ENCODE measurements at regions not wholly inside any gene's neighbourhood (a gene's known extent, or its start where the extent isn't known, plus 50 kb on each side); places are given as distances from the start of the nearest gene placed in this dataset.

GRCh38 chr10:10479465-10479864 is 538.2 kb upstream of the CELF2 start:
- no peak for DNase-seq

- no peak for DNase-seq
Measured at GRCh38 chr10:10482613-10483012, 535.1 kb upstream of the CELF2 start.

GRCh38 chr10:10489076-10489475 is 528.6 kb upstream of the CELF2 start:
- no peak for DNase-seq

DNA sequence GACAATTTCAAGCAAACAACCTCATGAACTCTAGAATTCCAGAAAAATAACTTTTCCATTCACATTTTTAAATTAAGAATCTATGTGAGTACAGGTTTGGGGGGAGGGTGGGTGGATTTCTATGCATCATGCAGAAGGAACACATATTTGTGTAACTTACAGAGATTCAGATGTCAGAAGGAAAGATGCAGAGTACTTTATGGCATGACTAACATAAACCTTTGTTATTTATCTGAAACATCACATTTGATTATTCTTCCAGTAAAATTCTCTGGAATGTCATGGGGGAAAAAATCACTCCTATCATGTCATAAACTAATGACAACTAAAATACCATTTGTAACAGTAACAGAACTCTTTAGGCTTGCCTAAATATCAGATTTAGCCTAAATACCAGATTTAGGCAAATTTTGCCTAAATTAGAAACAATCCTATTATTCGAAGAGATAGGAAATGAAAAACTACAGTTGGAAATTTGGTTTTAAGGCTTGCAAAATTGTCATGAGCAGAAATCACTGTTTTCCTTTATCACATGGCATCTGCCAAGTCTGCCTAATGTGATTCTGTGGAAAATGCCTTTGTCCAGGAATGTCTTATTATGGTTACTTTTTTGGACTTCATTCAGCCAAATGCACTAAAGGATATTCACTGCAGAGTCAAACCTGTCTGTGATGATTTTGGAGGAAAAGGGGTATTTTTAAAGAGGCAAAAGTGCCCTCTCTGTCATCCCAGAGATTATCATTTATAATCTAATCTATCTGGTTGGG is 527.7 kb upstream of the CELF2 start:
- DNase-seq, result no peak

- no peak for DNase-seq
Measured at GRCh38 chr10:10490581-10490980, 527.1 kb upstream of the CELF2 start.

- DNase-seq, result no peak
Measured at GRCh38 chr10:10492420-10492819, 525.3 kb upstream of the CELF2 start.

- no peak for DNase-seq
Measured at GRCh38 chr10:10493833-10494232, 523.8 kb upstream of the CELF2 start.

DNA sequence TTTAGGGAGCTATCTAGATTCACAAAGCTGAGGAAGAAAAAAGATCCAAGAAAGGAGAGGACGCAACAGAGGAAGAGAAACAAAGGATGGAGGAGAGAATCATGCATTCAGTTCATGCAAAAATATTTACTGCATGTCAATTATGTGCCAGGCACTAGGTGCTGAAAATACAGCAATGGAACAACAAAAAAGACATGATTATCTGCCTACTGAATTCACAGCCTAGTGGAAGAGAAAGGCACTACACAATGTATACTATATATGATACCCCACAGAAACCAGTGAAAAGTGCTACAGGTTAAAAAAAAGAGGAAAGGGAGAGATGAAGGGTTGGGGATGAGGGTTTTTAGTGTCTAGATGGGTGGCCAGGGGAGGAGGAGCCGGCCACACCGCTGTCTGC is 520.4 kb upstream of the CELF2 start:
- DNase-seq, result no peak

- DNase-seq, result no peak
Measured at GRCh38 chr10:10498781-10499180, 518.9 kb upstream of the CELF2 start.

DNA sequence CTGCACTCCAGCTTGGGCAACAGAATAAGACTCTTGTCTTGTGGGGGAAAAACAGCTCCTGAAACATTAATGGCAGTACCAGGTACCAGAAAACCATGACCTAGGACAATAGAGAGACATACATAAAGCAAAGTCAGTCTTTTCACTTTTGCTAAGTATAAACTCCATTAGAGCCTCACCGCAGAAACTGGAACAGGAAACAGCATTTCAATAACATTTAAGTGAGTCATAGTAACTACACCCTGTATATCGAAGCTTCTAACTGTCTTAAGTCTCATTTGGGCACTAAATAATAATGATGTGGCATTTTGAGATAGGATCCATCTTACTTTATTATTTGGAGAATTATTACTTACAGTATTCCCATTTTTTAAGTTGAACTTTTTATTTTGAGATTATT is 517.8 kb upstream of the CELF2 start:
- no peak for DNase-seq

DNA sequence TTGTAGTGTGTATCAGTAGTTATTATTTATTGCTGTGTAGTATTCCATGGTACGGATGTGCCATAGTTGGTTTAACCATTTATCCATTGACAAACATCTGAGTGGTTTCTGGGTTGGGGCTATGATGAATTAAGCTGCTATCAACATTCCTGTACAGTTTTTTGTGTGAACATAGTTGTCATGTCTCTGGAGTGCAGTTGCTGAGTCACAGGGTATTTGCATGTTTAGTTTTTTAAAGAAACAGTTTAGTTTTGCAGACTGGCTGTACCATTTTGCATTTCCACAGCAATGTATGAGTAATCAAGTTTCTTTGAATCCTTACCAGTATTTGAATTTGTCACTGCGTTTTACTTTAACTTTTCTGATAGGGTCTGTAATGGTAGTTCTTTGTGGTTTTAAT is 516.7 kb upstream of the CELF2 start:
- no peak for DNase-seq

- DNase-seq, result no peak
Measured at GRCh38 chr10:10503772-10504171, 513.9 kb upstream of the CELF2 start.

DNA sequence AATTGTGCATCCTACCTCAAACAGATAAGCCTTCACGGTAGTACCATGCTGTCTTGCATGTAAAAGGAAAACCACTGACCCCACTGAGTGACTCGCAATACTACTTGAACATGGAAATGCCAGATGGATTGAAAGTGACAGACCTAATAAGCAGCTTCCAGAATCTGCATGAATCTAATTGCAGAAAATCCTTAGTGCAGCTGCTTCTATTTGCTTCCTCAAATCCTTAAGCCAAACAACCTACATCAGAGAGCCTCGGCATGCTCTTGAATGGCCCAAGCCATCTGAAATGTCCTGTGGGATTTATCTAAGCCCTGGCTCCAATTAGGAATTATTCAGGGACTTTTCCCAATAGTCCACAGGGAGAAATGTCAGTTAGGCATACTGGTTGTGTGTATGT is 509.5 kb upstream of the CELF2 start:
- DNase-seq, result no peak

GRCh38 chr10:10510179-10510578 is 507.5 kb upstream of the CELF2 start:
- DNase-seq, result no peak

DNA sequence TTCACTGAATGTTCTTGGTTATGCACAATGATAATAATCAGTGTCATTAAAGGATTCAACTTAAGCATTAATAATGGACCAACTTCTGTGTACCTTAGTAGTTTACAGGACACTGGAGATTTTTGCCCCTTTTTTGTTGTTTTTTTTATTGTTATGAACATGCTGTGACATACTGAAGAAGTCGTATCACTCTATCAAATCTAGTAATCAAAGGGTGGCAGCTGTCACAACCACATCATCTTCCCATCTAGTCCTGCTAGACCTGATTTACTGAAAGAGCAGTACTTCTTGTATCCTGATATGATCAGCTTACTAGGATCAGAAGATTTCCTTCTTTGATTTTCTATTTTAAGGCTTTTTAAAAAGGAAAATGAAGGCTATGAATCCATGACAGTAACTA is 504.6 kb upstream of the CELF2 start:
- DNase-seq, result no peak

- no peak for DNase-seq
Measured at GRCh38 chr10:10513898-10514297, 503.8 kb upstream of the CELF2 start.

DNA sequence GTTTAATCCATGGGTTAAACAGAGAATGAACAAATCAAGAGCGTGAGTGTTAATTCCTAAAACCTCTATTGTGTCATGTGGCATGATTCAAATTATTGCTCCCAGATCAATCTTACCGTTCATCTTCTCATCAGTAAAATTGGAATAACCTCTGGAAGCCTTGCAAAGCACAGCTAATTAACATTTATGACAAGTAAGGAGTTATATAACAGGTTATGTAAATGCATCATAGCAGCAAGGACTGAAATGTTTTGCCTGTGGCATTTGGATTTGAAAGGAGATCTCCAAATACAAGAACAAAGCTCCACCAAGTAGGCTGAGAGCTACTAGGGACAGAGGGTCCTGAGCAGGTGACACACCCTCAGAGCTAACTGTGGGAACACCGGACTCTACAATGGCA is 502.9 kb upstream of the CELF2 start:
- DNase-seq, result no peak

- DNase-seq, result no peak
Measured at GRCh38 chr10:10515479-10516204, 502.0 kb upstream of the CELF2 start.

DNA sequence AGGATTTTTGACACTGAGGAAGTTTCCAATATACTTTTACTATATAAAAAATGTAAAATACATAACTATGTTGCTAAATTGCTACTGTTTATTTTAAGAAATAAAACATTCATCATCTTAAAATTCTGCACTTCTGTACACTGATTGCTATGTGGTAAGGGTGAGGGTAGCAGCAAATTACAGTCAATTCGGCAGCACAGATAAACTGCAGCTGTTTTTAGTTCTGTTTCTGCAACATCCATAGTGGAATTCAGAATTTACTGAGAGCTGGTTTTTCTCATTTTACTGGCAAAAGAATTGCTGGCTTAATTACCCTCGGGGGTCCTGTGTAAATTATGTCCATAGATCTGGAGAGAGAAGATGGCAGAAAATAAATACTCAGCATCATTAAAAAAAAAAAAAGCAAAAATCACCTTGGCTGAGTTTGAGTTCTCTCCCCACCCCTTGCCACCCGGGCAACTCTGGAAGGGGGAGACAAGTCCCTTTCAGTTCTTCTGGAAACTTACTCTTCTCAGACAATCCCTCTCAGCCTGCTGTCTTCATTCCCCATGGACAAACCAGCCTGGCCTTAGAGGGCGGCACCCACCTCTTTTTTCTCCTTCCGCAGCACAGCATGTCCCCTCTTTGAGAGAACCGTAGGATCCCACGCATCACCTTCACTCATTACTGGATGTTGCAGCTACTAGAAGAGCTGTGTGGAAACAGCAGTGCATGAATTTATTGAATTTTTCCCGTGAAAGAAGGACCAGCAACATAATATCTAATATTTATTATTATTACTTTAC is 501.1 kb upstream of the CELF2 start:
- DNase-seq, result no peak

- DNase-seq, result no peak
Measured at GRCh38 chr10:10517866-10518265, 499.8 kb upstream of the CELF2 start.

GRCh38 chr10:10519674-10520073 is 498.0 kb upstream of the CELF2 start:
- no peak for DNase-seq

DNA sequence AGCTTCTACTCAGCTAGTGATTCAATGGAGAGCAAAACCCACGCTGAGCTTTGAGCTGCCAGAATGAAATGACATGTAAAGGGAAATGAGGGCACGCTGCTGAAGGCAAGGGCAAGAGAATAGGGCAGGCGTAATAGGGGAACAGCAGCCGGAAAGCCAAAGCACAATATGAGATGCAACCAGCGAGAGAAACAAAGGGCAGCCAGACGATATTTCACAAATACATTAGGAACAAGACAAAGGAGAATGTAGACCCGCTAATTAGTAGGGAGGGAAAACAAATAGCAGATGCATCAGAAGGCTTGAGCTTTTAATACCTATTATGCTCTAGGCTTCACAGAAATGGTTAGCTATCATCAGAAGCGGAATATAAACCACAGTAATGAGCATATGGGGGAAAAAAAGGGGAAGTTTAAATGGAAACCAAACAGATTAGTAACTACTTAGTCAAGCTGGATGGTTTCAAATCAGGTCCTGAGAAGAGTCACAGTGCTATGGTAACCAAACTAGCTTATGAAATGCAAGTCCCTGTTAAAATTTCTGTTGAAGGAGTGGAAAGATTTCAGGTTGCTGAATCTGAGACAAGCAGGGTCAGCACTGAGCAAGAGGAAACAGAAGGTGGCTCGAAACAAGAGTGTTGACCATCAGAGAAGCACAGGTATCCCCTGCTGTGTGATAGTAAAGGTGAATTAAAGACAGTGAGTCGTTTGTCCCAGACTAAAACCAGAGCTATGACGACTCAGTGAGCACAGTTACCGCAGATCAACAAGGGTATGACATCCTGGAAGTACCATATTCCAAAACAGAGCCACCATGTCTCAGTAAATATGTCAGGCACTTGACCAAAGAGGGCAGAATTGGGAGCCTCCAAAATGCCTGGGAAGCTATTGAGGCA is 496.9 kb upstream of the CELF2 start:
- DNase-seq, result no peak

GRCh38 chr10:10526846-10527245 is 490.8 kb upstream of the CELF2 start:
- DNase-seq, result no peak

All from amniotic stem cell (primary cell).